HCT116 (cell line): ENCODE measurements at regions not wholly inside any gene's neighbourhood (a gene's known extent, or its start where the extent isn't known, plus 50 kb on each side); places are given as distances from the start of the nearest gene placed in this dataset.

ENCODE experiments used
- ATAC-seq: fragments of 200-7000 bp; cut with Tn5 transposase; 2 replicates; pipeline ENCODE4 v1.9.1; 2020; ENCODE audit warnings: mild to moderate bottlenecking, moderate library complexity
- BruUV-seq: library from RNA; stranded (reverse); fragments of 400-500 nt; replicated peaks from 2 replicates; lab custom pipeline; 2021; lab: Mats Ljungman, UMichigan
- CTCF ChIA-PET: fragments of 300-600 bp; sonication (Branson Sonifier 250); formaldehyde crosslinking; loops from one replicate; lab custom pipeline; 2021; ENCODE audit warnings: antibody characterized with exemption; lab: Charles Lee
- POLR2A ChIA-PET: fragments of 300-600, 350-600 bp; sonication (Branson Sonifier 250); formaldehyde crosslinking; loops from one replicate; lab custom pipeline; 2021; ENCODE audit warnings: antibody characterized with exemption; lab: Charles Lee
- RAD21 ChIA-PET, 2 experiments: fragments of 300-600 bp; sonication (Branson Sonifier 250); formaldehyde crosslinking; loops; one replicate each; lab custom pipeline; 2023; ENCODE audit warnings: low total read pairs in 2 of 2; ENCODE audit not compliant: uncharacterized antibody in 2 of 2, unreplicated experiment in 2 of 2, low non-redundant PET in 1 of 2; lab: Charles Lee
- DNase-seq: peaks from one replicate; pipeline ENCODE4 v3.0.0-alpha.2; 2010; ENCODE audit warnings: low read depth, low spot score
- H2AFZ ChIP-seq: fragments of 200-600 bp; shearing (Covaris generic), sonication (generic); 2 replicates; pipeline ENCODE4 v1.6.1; 2017; ENCODE audit warnings: low read depth, mixed run types, mixed read lengths, antibody characterized with exemption, low read length; ENCODE audit not compliant: poor library complexity, severe bottlenecking
- H3K27ac ChIP-seq: 2 replicates; pipeline ENCODE4 v1.5.1; 2012; ENCODE audit warnings: low read depth, low read length
- H3K27me3 ChIP-seq: fragments of 200-600 bp; sonication (generic); 2 replicates; pipeline ENCODE4 v1.6.1; 2016; ENCODE audit warnings: mixed run types, low read length, mixed read lengths; ENCODE audit not compliant: insufficient read depth
- H3K36me3 ChIP-seq, 2 experiments: fragments of 200-500 bp in 1 of 2; fragments of 200-600 bp in 1 of 2; sonication (Bioruptor generic) in 1 of 2; sonication (generic) in 1 of 2; 2 replicates each; pipeline versions ENCODE4 v1.5.1 to v1.6.1; 2014 to 2016; ENCODE audit warnings: low read length in 2 of 2, inconsistent platforms in 1 of 2, mixed read lengths in 1 of 2, mixed run types in 1 of 2; ENCODE audit not compliant: insufficient read depth in 2 of 2, control insufficient read depth in 1 of 2
- H3K4me1 ChIP-seq, 2 experiments: fragments of 200-600 bp in 1 of 2; sonication (generic) in 1 of 2; 2 replicates each; pipeline versions ENCODE4 v1.5.1 to v1.6.1; 2012 to 2017; ENCODE audit warnings: low read length in 2 of 2, inconsistent platforms in 1 of 2, mild to moderate bottlenecking in 1 of 2, mixed read lengths in 1 of 2, mixed run types in 1 of 2, moderate library complexity in 1 of 2; ENCODE audit not compliant: insufficient read depth in 2 of 2, control insufficient read depth in 1 of 2
- H3K4me2 ChIP-seq: fragments of 200-600 bp; sonication (generic); 2 replicates; pipeline ENCODE4 v1.6.1; 2017; ENCODE audit warnings: mixed run types, low read length, mixed read lengths
- H3K4me3 ChIP-seq, 2 experiments: fragments of 200-600 bp in 1 of 2; sonication (generic) in 1 of 2; replicated peaks in 1 of 2; 2 replicates each; pipeline ENCODE4 v1.5.1; 2011 to 2016; ENCODE audit warnings: low read length in 2 of 2, control low read depth in 1 of 2, low read depth in 1 of 2, mild to moderate bottlenecking in 1 of 2, mixed read lengths in 1 of 2, mixed run types in 1 of 2
- H3K79me2 ChIP-seq: fragments of 200-600 bp; sonication (generic); 2 replicates; pipeline ENCODE4 v1.6.1; 2017; ENCODE audit warnings: mild to moderate bottlenecking, mixed run types, low read length, moderate library complexity, mixed read lengths; ENCODE audit not compliant: insufficient read depth
- H3K9ac ChIP-seq: fragments of 200-600 bp; sonication (generic); 2 replicates; pipeline ENCODE4 v1.6.1; 2016; ENCODE audit warnings: low read length, mixed read lengths
- H3K9me2 ChIP-seq: fragments of 200-600 bp; sonication (generic), shearing (Covaris generic); 2 replicates; pipeline ENCODE4 v1.6.1; 2017; ENCODE audit warnings: mixed run types, mild to moderate bottlenecking, moderate library complexity; ENCODE audit not compliant: insufficient read depth
- H3K9me3 ChIP-seq, 2 experiments: fragments of 200-500 bp in 1 of 2; fragments of 200-600 bp in 1 of 2; sonication (Bioruptor generic) in 1 of 2; sonication (generic) in 1 of 2; 2 replicates each; pipeline ENCODE4 v1.6.1; 2014 to 2017; ENCODE audit warnings: low read length in 2 of 2, mixed read lengths in 2 of 2, inconsistent platforms in 1 of 2, low read depth in 1 of 2, mild to moderate bottlenecking in 1 of 2, mixed run types in 1 of 2, moderate library complexity in 1 of 2; ENCODE audit not compliant: control insufficient read depth in 1 of 2, insufficient read depth in 1 of 2
- H4K20me1 ChIP-seq: fragments of 200-600 bp; sonication (generic), shearing (Covaris generic); 2 replicates; pipeline ENCODE4 v1.6.1; 2017; ENCODE audit warnings: mixed run types, mild to moderate bottlenecking, moderate library complexity; ENCODE audit not compliant: insufficient read depth
- CBX3 ChIP-seq: IDR thresholded peaks from 2 replicates; pipeline ENCODE4 v1.6.1; 2012; ENCODE audit warnings: low read depth
- EGR1 ChIP-seq: IDR thresholded peaks from 2 replicates; pipeline ENCODE4 v1.6.1; 2012; ENCODE audit warnings: low read depth
- EZH2 ChIP-seq: fragments of 200-600 bp; sonication (generic); IDR thresholded peaks from 2 replicates; pipeline ENCODE4 v1.6.1; 2017; ENCODE audit warnings: antibody characterized with exemption, mixed run types
- EZH2phosphoT487 ChIP-seq: fragments of 200-600 bp; IDR thresholded peaks from 2 replicates; pipeline ENCODE4 v1.6.1; 2018; ENCODE audit warnings: antibody characterized with exemption, borderline replicate concordance
- FOSL1 ChIP-seq: IDR thresholded peaks from 2 replicates; pipeline ENCODE4 v1.6.1; 2012; ENCODE audit warnings: low read depth
- JUND ChIP-seq: IDR thresholded peaks from 2 replicates; pipeline ENCODE4 v1.6.1; 2012
- POLR2AphosphoS5 ChIP-seq: IDR thresholded peaks from 2 replicates; pipeline ENCODE4 v1.6.1; 2011; ENCODE audit warnings: mild to moderate bottlenecking, low read depth, low read length, moderate library complexity
- RAD21 ChIP-seq: IDR thresholded peaks from 2 replicates; pipeline ENCODE4 v1.6.1; 2012; ENCODE audit warnings: low read depth, mild to moderate bottlenecking
- SIN3A ChIP-seq: IDR thresholded peaks from 2 replicates; pipeline ENCODE4 v1.6.1; 2012; ENCODE audit warnings: low read depth
- SP1 ChIP-seq: IDR thresholded peaks from 2 replicates; pipeline ENCODE4 v1.6.1; 2012; ENCODE audit warnings: low read depth
- SRF ChIP-seq: IDR thresholded peaks from 2 replicates; pipeline ENCODE4 v1.6.1; 2012; ENCODE audit warnings: low read depth
- TCF7L2 ChIP-seq: IDR thresholded peaks from 2 replicates; pipeline ENCODE4 v1.7.0; 2011; ENCODE audit warnings: borderline replicate concordance, inconsistent platforms; ENCODE audit not compliant: insufficient read depth, insufficient read length; ENCODE audit errors: extremely low read depth
- YY1 ChIP-seq: IDR thresholded peaks from 2 replicates; pipeline ENCODE4 v1.6.1; 2011; ENCODE audit warnings: low read length, low read depth, moderate library complexity, mild to moderate bottlenecking; ENCODE audit not compliant: insufficient replicate concordance; ENCODE audit errors: extremely low read depth
- ZFX ChIP-seq: fragments of 450-650 bp; IDR thresholded peaks from 2 replicates; pipeline ENCODE4 v1.6.1; 2017
- ZNF274 ChIP-seq: fragments of 200-500 bp; sonication (Bioruptor generic); IDR thresholded peaks from 2 replicates; pipeline ENCODE4 v1.6.1; 2014; ENCODE audit warnings: mild to moderate bottlenecking, low read depth, low read length, inconsistent platforms
- intact Hi-C: fragments of 100-400 bp; cut with micrococcal nuclease; formaldehyde crosslinking; loops from 2 replicates; pipeline ENCODE4 v1.10.0; 2022
- TF ChIP-seq, protein P1 (sequence below): IDR thresholded peaks from 2 replicates; pipeline ENCODE4 v1.6.1; 2012
- TF ChIP-seq, protein P2 (sequence below), 3 experiments: fragments of 200-600 bp in 1 of 3; sonication (generic) in 1 of 3; IDR thresholded peaks in 2 of 3; conservative IDR thresholded peaks in 1 of 3; 2 replicates each; pipeline ENCODE4 v1.5.1; 2012 to 2017; ENCODE audit warnings: low read depth in 2 of 3, low read length in 2 of 3, antibody characterized with exemption in 1 of 3, borderline replicate concordance in 1 of 3, control low read depth in 1 of 3, mild to moderate bottlenecking in 1 of 3, mixed read lengths in 1 of 3, mixed run types in 1 of 3, moderate library complexity in 1 of 3; ENCODE audit not compliant: insufficient read depth in 1 of 3
- TF ChIP-seq, protein P3 (sequence below): IDR thresholded peaks from 2 replicates; pipeline ENCODE4 v1.6.1; 2011; ENCODE audit warnings: mild to moderate bottlenecking, low read length, moderate library complexity; ENCODE audit not compliant: insufficient replicate concordance; ENCODE audit errors: extremely low read depth

DNA sequence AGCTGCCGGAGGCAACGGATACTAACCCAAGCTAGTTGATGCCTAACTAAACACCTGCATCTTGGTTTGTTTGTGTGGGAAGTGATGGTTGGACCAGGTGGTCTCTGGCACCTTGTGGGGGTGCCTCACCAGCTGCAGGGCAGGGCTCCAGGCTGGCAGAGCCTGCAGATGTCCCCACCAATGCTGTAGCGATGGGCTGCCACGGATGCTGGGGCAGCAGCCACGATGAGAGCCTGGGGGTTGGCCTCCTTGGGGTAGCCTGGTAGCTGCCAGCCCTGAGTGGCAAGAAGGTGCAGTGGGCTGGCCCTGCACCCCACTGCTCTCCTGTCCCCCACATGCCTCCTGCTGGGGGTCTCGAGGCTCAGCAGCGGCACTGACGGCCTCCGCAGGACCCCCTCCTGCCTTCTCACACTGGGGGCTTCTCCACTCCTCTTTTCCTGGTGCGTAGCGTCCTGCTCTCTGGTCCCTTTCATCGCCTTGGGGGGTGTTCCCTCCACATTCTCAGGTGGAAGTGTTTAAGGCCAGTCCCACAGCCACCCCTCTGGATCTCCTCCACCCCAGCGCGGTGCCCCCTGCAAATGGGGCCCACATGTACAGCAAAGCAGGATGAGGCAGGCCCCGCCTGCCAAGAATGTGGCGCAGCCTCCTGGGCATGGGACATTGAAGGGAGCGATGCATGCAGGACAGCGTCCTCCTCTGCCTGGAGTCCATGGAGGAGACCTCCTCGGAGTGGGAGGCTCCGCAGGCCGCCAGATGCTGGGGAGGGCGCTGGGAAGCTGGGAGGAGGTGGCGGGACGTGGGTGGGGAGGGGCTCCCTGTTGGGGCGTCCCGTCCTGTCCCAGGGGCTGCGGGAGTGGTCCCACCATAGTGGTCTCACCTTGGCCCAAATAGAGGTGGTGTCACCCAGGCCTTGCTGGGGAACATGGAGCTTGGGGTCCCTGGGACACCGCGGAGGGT, 173.1 kb downstream of the ASB1 start:
- Histone ChIP-seq H3K79me2 (no peaks in the 10 kb centered on the region), H3K27me3 (no peaks in the 10 kb centered on the region), H2AFZ (no peak overlapping the region), H3K36me3 (no peaks in the 10 kb centered on the region), H4K20me1 (no peaks in the 10 kb centered on the region), H3K4me1 (peaks cover 26 to 46% of the 10 kb centered on the region in 2 experiments), H3K4me3 (no peak overlapping the region), H3K4me2 (no peak overlapping the region), H3K27ac (no peak overlapping the region), H3K9ac (no peak overlapping the region), H3K9me2 (no peaks in the 10 kb centered on the region), H3K9me3 (peaks cover 0 to 9% of the 10 kb centered on the region in 2 experiments; a peak in 2 of 4 replicates)
- TF ChIP-seq SIN3A (no peak), POLR2AphosphoS5 (no peak), SRF (no peak), TCF7L2 (no peak), SP1 (no peak), CBX3 (no peak), RAD21 (no peak), JUND (no peak), ZNF274 (no peak), FOSL1 (no peak), ZFX (no peak), EGR1 (no peak), YY1 (no peak), EZH2 (no peak), EZH2phosphoT487 (no peak)
- TF ChIP-seq, protein P1, sequence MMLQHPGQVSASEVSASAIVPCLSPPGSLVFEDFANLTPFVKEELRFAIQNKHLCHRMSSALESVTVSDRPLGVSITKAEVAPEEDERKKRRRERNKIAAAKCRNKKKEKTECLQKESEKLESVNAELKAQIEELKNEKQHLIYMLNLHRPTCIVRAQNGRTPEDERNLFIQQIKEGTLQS, result no peak
- TF ChIP-seq, protein P2, sequence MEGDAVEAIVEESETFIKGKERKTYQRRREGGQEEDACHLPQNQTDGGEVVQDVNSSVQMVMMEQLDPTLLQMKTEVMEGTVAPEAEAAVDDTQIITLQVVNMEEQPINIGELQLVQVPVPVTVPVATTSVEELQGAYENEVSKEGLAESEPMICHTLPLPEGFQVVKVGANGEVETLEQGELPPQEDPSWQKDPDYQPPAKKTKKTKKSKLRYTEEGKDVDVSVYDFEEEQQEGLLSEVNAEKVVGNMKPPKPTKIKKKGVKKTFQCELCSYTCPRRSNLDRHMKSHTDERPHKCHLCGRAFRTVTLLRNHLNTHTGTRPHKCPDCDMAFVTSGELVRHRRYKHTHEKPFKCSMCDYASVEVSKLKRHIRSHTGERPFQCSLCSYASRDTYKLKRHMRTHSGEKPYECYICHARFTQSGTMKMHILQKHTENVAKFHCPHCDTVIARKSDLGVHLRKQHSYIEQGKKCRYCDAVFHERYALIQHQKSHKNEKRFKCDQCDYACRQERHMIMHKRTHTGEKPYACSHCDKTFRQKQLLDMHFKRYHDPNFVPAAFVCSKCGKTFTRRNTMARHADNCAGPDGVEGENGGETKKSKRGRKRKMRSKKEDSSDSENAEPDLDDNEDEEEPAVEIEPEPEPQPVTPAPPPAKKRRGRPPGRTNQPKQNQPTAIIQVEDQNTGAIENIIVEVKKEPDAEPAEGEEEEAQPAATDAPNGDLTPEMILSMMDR (IDR thresholded peaks at IDR 0.05 in 2 of 3, conservative IDR thresholded peaks at IDR 0.05 in 1 of 3; ENCODE audit: borderline replicate concordance in 1 of 3, insufficient read depth in 1 of 3, low read depth in 2 of 3, low read length in 2 of 3), result no peak
- TF ChIP-seq, protein P3, sequence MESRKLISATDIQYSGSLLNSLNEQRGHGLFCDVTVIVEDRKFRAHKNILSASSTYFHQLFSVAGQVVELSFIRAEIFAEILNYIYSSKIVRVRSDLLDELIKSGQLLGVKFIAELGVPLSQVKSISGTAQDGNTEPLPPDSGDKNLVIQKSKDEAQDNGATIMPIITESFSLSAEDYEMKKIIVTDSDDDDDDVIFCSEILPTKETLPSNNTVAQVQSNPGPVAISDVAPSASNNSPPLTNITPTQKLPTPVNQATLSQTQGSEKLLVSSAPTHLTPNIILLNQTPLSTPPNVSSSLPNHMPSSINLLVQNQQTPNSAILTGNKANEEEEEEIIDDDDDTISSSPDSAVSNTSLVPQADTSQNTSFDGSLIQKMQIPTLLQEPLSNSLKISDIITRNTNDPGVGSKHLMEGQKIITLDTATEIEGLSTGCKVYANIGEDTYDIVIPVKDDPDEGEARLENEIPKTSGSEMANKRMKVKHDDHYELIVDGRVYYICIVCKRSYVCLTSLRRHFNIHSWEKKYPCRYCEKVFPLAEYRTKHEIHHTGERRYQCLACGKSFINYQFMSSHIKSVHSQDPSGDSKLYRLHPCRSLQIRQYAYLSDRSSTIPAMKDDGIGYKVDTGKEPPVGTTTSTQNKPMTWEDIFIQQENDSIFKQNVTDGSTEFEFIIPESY, result no peak
- ATAC-seq (no peak), DNase-seq (no peak)
- ChIA-PET POLR2A (no interaction called here), CTCF (no interaction called here), RAD21 (no interaction called here)
- no TSS peak for BruUV-seq
- intact Hi-C loops, result no loop called here
